Fibroblast of lung (primary cell): ENCODE measurements at regions not wholly inside any gene's neighbourhood (a gene's known extent, or its start where the extent isn't known, plus 50 kb on each side); places are given as distances from the start of the nearest gene placed in this dataset.

Experiments used
- EZH2 ChIP-seq: IDR thresholded peaks from 2 replicates; pipeline ENCODE4 v1.5.1; 2012; ENCODE audit warnings: low read length, control low read depth, mild to moderate bottlenecking; ENCODE audit errors: missing control alignments
- TF ChIP-seq, protein P1 (sequence below), 2 donors: IDR thresholded peaks in 1 of 2; conservative IDR thresholded peaks in 1 of 2; 1 replicate in 1 of 2; 2 replicates in 1 of 2; pipeline ENCODE4 v1.5.1; 2011 to 2012; ENCODE audit warnings: low read length in 2 of 2, control low read depth in 1 of 2, inconsistent platforms in 1 of 2, low read depth in 1 of 2, mild to moderate bottlenecking in 1 of 2

DNA sequence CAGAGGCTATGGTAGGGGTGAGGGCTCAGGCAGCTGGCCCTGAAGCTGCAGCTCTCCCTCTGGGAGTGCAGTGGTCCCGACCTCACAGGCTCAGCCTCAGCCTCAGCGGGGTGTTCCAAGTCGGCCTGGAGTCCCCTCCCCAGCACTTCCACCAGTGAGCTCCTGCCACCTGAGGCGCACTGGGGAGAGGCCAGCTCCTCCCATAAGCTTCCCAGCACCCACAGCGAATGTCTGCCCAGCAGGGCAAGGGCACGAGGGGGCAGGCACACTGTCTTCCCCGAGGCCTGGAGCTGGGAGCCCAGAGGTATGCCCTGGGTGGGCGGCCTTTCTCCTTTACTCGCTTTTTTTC is 53.2 kb upstream of the SLCO4A1 start:
- TF ChIP-seq, protein P1, sequence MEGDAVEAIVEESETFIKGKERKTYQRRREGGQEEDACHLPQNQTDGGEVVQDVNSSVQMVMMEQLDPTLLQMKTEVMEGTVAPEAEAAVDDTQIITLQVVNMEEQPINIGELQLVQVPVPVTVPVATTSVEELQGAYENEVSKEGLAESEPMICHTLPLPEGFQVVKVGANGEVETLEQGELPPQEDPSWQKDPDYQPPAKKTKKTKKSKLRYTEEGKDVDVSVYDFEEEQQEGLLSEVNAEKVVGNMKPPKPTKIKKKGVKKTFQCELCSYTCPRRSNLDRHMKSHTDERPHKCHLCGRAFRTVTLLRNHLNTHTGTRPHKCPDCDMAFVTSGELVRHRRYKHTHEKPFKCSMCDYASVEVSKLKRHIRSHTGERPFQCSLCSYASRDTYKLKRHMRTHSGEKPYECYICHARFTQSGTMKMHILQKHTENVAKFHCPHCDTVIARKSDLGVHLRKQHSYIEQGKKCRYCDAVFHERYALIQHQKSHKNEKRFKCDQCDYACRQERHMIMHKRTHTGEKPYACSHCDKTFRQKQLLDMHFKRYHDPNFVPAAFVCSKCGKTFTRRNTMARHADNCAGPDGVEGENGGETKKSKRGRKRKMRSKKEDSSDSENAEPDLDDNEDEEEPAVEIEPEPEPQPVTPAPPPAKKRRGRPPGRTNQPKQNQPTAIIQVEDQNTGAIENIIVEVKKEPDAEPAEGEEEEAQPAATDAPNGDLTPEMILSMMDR (conservative IDR thresholded peaks at IDR 0.05 in 1 of 2, IDR thresholded peaks at IDR 0.05 in 1 of 2; ENCODE audit: low read depth in 1 of 2, low read length in 2 of 2) = no peak
- TF ChIP-seq EZH2 = no peak
